Heart right ventricle (tissue), 16 donors: ENCODE measurements at regions not wholly inside any gene's neighbourhood (a gene's known extent, or its start where the extent isn't known, plus 50 kb on each side); places are given as distances from the start of the nearest gene placed in this dataset.

Experiments used
- ATAC-seq, 8 donors: fragments of 200-7000 bp; cut with Tn5 transposase; one replicate each; pipeline ENCODE4 v1.9.1; 2020; ENCODE audit warnings: mild to moderate bottlenecking in 8 of 8, moderate library complexity in 8 of 8, moderate number of reproducible peaks in 1 of 8
- DNase-seq, 2 donors: peaks; one replicate each; pipeline ENCODE4 v3.0.0-alpha.2; 2020
- H3K27ac ChIP-seq, 10 donors: fragments of 200-600 bp; sonication (generic) in 2 of 10; one replicate each; pipeline versions ENCODE4 v1.5.0 to v1.8.0; 2020 to 2022; ENCODE audit warnings: mild to moderate bottlenecking in 3 of 10
- H3K27me3 ChIP-seq, 7 donors: fragments of 200-600 bp; one replicate each; pipeline ENCODE4 v1.8.0; 2021 to 2022; ENCODE audit warnings: mild to moderate bottlenecking in 2 of 7
- H3K36me3 ChIP-seq, 9 donors: fragments of 200-600 bp; sonication (generic) in 1 of 9; one replicate each; pipeline versions ENCODE4 v1.5.0 to v1.8.0; 2020 to 2022; ENCODE audit warnings: mild to moderate bottlenecking in 2 of 9
- H3K4me1 ChIP-seq, 9 donors: fragments of 200-600 bp; sonication (generic) in 1 of 9; one replicate each; pipeline versions ENCODE4 v1.5.0 to v1.8.0; 2020 to 2022; ENCODE audit warnings: mild to moderate bottlenecking in 4 of 9
- H3K4me3 ChIP-seq, 10 donors: fragments of 200-600 bp; sonication (generic) in 2 of 10; one replicate each; pipeline versions ENCODE4 v1.5.0 to v1.8.0; 2020 to 2022; ENCODE audit warnings: mild to moderate bottlenecking in 7 of 10, moderate library complexity in 2 of 10
- H3K9me3 ChIP-seq, 11 donors: fragments of 200-600 bp in 10 of 11; sonication (generic) in 2 of 11; one replicate each; pipeline versions ENCODE4 v1.5.0 to v1.8.0; 2013 to 2022; ENCODE audit warnings: mild to moderate bottlenecking in 2 of 11, control low read depth in 1 of 11, moderate library complexity in 1 of 11
- CTCF ChIP-seq, 9 donors: fragments of 200-600 bp; sonication (generic) in 2 of 9; IDR thresholded peaks; one replicate each; pipeline versions ENCODE4 v1.5.0 to v1.8.0; 2021 to 2022; ENCODE audit warnings: antibody characterized with exemption in 9 of 9, mild to moderate bottlenecking in 5 of 9, moderate library complexity in 1 of 9
- WGBS, 2 donors: extraction: QIAGEN DNeasy Blood & Tissue Kit; methylation state at CpG; one replicate each; pipeline ENCODE4 v1.1.7; 2013; ENCODE audit warnings: inconsistent platforms in 1 of 2; 5-methylcytosine and 5-hydroxymethylcytosine counted together
- intact Hi-C, 10 donors: fragments of 100-400 bp; cut with DNase I; formaldehyde crosslinking; loops; one replicate each; pipeline versions ENCODE4 v1.11.1 to v1.14.2; 2022
- donor health status: Arrhythmogenic right ventricular cardiomyopathy.
- donor health status: ischemic (EF 13 %, LVEDD 7.1; RV severe dilation, severe dysfunction).
- donor health status: healthy with polysubstance abuse.
- donor health status: DM: no; HTN: yes; CAD: no.
- donor health status: DM: no; HTN: no; CAD: no.
- donor health status: ischemic (EF 25% LVEDD 6.9; RV normal size, moderate dysfunction).
- donor health status: ischemic (EF 25% LVEDD 5.7; RV mildly dilated, moderate dysfunction).
- donor health status: healthy.
- donor health status: DM: yes; HTN: yes; CAD: no.
- donor health status: Ischemic cardiomyopathy.
- donor health status: ischemic (EF 35%, LVEDD 5.7; RV mildly dilated, moderate dysfunction).
- donor health status: nonischemic (EF 11% LVEDD 7.7; RV severe dilation, severe dysfunction).
- donor health status: DM: yes; HTN: yes; CAD: no.
- donor health status: PGD.
- donor health status: ischemic (EF 29% LVEDD 5.4; RV normal size, mild dysfunction).
- donor health status: nonischemic (EF 23%, LVEDD 6.1; RV moderate dilation, normal function).

DNA sequence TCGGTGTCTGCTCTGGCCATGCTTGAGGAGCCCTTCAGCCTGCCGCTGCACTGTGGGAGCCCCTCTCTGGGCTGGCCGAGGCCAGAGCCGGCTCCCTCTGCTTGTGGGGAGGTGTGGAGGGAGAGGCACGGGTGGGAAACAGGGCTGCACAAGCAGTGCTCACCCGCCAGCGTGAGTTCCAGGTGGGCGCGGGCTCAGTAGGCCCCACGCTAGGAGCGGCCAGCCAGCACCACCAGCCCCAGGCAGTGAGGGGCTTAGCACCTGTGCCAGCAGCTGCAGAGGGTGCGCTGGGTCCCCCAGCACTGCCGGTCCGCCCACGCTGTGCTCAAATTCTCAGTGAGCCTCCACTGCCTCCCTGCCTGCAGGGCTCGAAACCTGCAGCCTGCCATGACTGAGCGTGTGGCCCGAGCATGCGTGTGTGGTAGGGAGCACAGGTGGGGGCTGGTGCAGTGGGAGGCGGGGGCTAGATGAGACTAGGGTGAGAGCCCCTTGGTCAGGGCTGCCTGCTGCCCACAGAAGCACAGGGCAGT, 223.0 kb downstream of the ZNF248 start:
- intact Hi-C loops: no loop called here
- ATAC-seq: peak in 1 of 8 donors; percentile 22
- H3K36me3 ChIP-seq: no peaks in the 10 kb centered on the region
- no peaks in the 10 kb centered on the region for H3K27me3 ChIP-seq
- H3K27ac ChIP-seq: no peak overlapping the region
- no peak overlapping the region for H3K4me3 ChIP-seq
- peaks cover 0 to 63% (median 0%) of the 10 kb centered on the region in 11 donors for H3K9me3 ChIP-seq
- H3K4me1 ChIP-seq: no peaks in the 10 kb centered on the region
- DNase-seq: no peak
- WGBS, 2 donors: 84 to 87% methylated on average over 18 to 20 of the region's 20 CpGs
- TF ChIP-seq CTCF (IDR thresholded peaks at IDR 0.05): no peak

DNA sequence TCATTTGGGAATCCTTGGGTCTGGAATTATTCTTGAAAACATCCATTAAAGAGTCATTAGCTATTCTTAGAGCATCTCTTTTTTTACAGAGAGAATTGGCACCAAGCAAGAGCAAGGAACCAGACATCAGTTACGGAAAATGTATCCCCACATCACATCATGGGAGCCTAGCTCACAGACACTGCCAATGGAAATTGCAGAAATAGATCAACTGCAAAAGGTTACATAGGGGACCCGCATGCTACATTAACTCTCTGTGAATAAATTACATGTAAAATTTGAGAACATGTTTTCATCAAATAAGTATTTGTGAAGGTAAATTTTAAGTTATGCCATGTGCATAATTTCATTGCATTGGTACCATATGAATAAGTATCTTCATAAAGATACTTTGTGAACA, 224.8 kb downstream of the ZNF248 start:
- Histone ChIP-seq H3K4me1 (no peaks in the 10 kb centered on the region), H3K9me3 (peaks cover 0 to 57% (median 0%) of the 10 kb centered on the region in 11 donors), H3K4me3 (no peak overlapping the region), H3K36me3 (no peaks in the 10 kb centered on the region), H3K27ac (no peak overlapping the region), H3K27me3 (no peaks in the 10 kb centered on the region)
- ATAC-seq (no peak), DNase-seq (no peak)
- no peak for TF ChIP-seq CTCF (IDR thresholded peaks at IDR 0.05)
- intact Hi-C loops: no loop called here
- 81 to 89% methylated on average over 2 of the region's 2 CpGs for WGBS, 2 donors

GRCh38 chr10:37623506-37623905, 233.9 kb downstream of the ZNF248 start:
- H3K36me3 ChIP-seq: no peaks in the 10 kb centered on the region
- DNase-seq: no peak
- H3K27me3 ChIP-seq: no peaks in the 10 kb centered on the region
- H3K9me3 ChIP-seq: peaks cover 0 to 29% (median 0%) of the 10 kb centered on the region in 11 donors
- no peak for TF ChIP-seq CTCF (IDR thresholded peaks at IDR 0.05)
- 74 to 78% methylated on average over 5 of the region's 5 CpGs for WGBS, 2 donors
- intact Hi-C loops: no loop called here
- peaks cover 0 to 5% (median 0%) of the 10 kb centered on the region in 9 donors for H3K4me1 ChIP-seq
- no peak overlapping the region for H3K27ac ChIP-seq
- no peak overlapping the region for H3K4me3 ChIP-seq
- ATAC-seq: no peak

DNA sequence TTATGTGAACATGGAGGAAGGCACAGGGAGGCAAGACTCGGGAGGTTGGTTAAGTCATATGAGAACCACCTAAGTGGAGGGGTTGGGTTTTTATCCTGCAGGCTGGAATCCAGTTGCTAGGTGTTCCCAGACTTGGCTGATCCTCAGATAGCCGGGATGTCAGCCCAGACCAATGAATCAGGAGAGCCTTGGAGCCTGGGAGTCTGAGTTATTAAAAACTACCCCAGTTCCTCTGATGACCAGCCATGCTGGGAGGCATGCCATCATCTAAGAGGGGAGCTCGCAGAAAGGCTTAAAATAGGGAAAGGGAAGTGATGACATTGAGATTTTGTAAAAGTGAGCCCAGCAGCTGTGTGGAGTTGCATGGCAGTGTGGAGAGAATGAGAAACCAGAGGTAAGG, 238.1 kb downstream of the ZNF248 start:
- Histone ChIP-seq H3K4me3 (no peak overlapping the region), H3K36me3 (no peaks in the 10 kb centered on the region), H3K9me3 (peaks cover 0 to 60% (median 0%) of the 10 kb centered on the region in 11 donors), H3K4me1 (peaks cover 0 to 5% (median 0%) of the 10 kb centered on the region in 9 donors), H3K27me3 (no peaks in the 10 kb centered on the region), H3K27ac (no peak overlapping the region)
- no peak for TF ChIP-seq CTCF (IDR thresholded peaks at IDR 0.05)
- peak in 4 of 8 donors; percentile 34 to 95 (median 75) for ATAC-seq
- WGBS, 2 donors: 27 to 44% methylated on average over 3 of the region's 3 CpGs
- intact Hi-C loops: no loop called here
- DNase-seq: no peak
